Neutrophil (primary cell): ENCODE measurements at regions not wholly inside any gene's neighbourhood (a gene's known extent, or its start where the extent isn't known, plus 50 kb on each side); places are given as distances from the start of the nearest gene placed in this dataset.

Experiments
- H3K27ac ChIP-seq: fragments of 200-600 bp; sonication (generic); 2 replicates; pipeline ENCODE4 v1.5.1; 2016; ENCODE audit warnings: mild to moderate bottlenecking, moderate library complexity
- H3K27me3 ChIP-seq: fragments of 200-600 bp; sonication (generic); 2 replicates; pipeline ENCODE4 v1.6.0; 2016; ENCODE audit warnings: mild to moderate bottlenecking
- H3K36me3 ChIP-seq: fragments of 200-600 bp; sonication (generic); 2 replicates; pipeline ENCODE4 v1.5.1; 2017
- H3K4me1 ChIP-seq, 2 experiments: fragments of 200-600 bp in 1 of 2; sonication (generic) in 1 of 2; 1 replicate in 1 of 2; 2 replicates in 1 of 2; pipeline versions ENCODE4 v1.5.1 to v1.6.1; 2013 to 2016; ENCODE audit warnings: low read depth in 1 of 2, low read length in 1 of 2, mild to moderate bottlenecking in 1 of 2, moderate library complexity in 1 of 2; ENCODE audit not compliant: control insufficient read depth in 1 of 2, insufficient read depth in 1 of 2
- H3K4me3 ChIP-seq, 2 experiments: fragments of 200-600 bp in 1 of 2; sonication (generic) in 1 of 2; 1 replicate in 1 of 2; 2 replicates in 1 of 2; pipeline ENCODE4 v1.5.1; 2013 to 2016; ENCODE audit warnings: low read depth in 1 of 2, low read length in 1 of 2, mild to moderate bottlenecking in 1 of 2, moderate library complexity in 1 of 2
- H3K9me3 ChIP-seq: fragments of 200-600 bp; sonication (generic); 2 replicates; pipeline ENCODE4 v1.5.1; 2016
- CTCF ChIP-seq: fragments of 200-600 bp; sonication (generic); IDR thresholded peaks from 2 replicates; pipeline ENCODE4 v1.5.1; 2016; ENCODE audit warnings: antibody characterized with exemption

GRCh38 chr1:101290922-101291561 lies 54.2 kb downstream of the S1PR1 start:
- Histone ChIP-seq H3K4me1 (peaks cover 0 to 3% of the 10 kb centered on the region in 2 experiments), H3K27ac (no peak overlapping the region), H3K36me3 (no peaks in the 10 kb centered on the region), H3K9me3 (no peaks in the 10 kb centered on the region), H3K4me3 (no peak overlapping the region), H3K27me3 (no peaks in the 10 kb centered on the region)
- TF ChIP-seq CTCF: no peak

DNA sequence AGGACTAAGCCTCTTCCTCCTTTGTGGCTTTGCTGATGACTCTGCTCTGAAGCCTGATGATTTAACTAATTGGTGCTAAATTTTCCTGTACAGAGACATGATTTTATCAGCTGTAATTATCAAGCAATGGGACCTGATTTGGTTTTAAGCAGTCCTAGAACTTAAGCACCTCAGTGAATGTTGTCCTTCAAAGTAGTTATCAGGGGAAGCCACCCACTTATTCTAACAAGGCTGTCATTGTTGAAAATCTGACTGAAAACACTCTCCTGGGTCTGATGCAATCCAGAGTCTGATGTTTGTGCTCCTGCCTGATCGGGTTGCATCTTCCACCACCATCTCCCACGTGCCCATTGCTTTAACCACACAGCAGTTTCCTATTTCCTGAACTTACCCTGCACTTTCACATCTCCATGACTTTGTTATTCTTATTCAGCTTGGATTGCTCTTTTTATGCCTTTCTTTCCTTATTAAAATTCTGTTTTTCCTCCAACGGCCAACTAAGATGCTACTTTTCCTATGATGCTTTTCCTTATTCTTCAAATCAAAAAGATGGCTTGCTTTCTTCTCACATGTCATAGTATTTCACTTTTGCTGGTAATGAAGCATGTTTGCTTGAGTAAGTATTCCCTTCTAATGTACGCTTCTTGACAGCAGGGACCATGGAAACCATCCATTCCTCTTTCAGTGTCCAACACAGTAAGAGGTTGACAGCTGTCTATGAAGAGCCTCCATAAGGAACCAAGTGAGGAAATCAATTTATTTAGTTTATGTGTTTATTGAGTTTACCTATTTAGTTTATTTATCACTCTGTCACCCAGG lies 55.0 kb downstream of the S1PR1 start:
- no peaks in the 10 kb centered on the region for H3K27me3 ChIP-seq
- H3K4me1 ChIP-seq: peaks cover 0 to 3% of the 10 kb centered on the region in 2 experiments
- H3K27ac ChIP-seq: no peak overlapping the region
- H3K36me3 ChIP-seq: no peaks in the 10 kb centered on the region
- no peak for TF ChIP-seq CTCF
- H3K9me3 ChIP-seq: no peaks in the 10 kb centered on the region
- no peak overlapping the region for H3K4me3 ChIP-seq

GRCh38 chr1:101293461-101294051 lies 56.7 kb downstream of the S1PR1 start:
- Histone ChIP-seq H3K4me3 (no peak overlapping the region), H3K9me3 (no peaks in the 10 kb centered on the region), H3K4me1 (peaks cover 0 to 3% of the 10 kb centered on the region in 2 experiments), H3K36me3 (no peaks in the 10 kb centered on the region), H3K27ac (no peak overlapping the region), H3K27me3 (no peaks in the 10 kb centered on the region)
- no peak for TF ChIP-seq CTCF

- H3K4me1 ChIP-seq: peaks cover 0 to 3% of the 10 kb centered on the region in 2 experiments
- TF ChIP-seq CTCF: no peak
Observed at GRCh38 chr1:101295209-101295608, 58.4 kb downstream of the S1PR1 start.

DNA sequence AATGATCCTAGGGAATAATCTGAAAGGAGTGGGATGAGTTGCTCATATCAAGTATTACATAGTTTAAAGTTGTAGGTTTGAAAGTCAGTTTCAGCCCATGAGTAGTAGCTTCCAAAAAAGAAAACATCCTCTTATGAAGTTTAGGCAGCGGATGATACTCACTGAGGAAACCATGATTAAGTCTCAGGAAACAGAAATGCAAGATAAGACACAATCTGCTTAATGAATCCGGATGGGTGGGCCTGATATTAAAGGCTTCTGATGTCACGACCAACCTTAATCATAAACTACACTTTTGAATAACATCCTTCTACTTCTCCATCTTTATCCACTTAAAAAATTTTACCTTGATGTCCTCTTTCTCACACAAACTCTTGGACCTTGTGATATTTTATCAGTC lies 61.8 kb downstream of the S1PR1 start:
- no peak for TF ChIP-seq CTCF
- Histone ChIP-seq H3K27me3 (no peaks in the 10 kb centered on the region), H3K4me3 (no peak overlapping the region), H3K4me1 (no peaks in the 10 kb centered on the region), H3K36me3 (no peaks in the 10 kb centered on the region), H3K9me3 (no peaks in the 10 kb centered on the region), H3K27ac (no peak overlapping the region)

More at GRCh38 chr1:101295209-101295608, 58.4 kb downstream of the S1PR1 start:
- Histone ChIP-seq H3K9me3 (no peaks in the 10 kb centered on the region), H3K27ac (no peak overlapping the region), H3K36me3 (no peaks in the 10 kb centered on the region), H3K4me3 (no peak overlapping the region), H3K27me3 (no peaks in the 10 kb centered on the region)
